Right lobe of liver (tissue), 4 donors: ENCODE measurements at regions not wholly inside any gene's neighbourhood (a gene's known extent, or its start where the extent isn't known, plus 50 kb on each side); places are given as distances from the start of the nearest gene placed in this dataset.
"Not testable (repeated sequence)": the region's sequence is repeated elsewhere in the genome, so short reads cannot be mapped to it uniquely, and the experiment has no call there.

Experiments
- CTCF ChIP-seq, 4 donors: fragments of 200-600 bp in 3 of 4; fragments of 450-650 bp in 1 of 4; IDR thresholded peaks; one replicate each; pipeline versions ENCODE4 v1.5.1 to v1.8.0; 2016 to 2022; ENCODE audit warnings: antibody characterized with exemption in 4 of 4, mild to moderate bottlenecking in 2 of 4
- POLR2A ChIP-seq: fragments of 450-650 bp; IDR thresholded peaks from one replicate; pipeline ENCODE4 v1.6.1; 2017; ENCODE audit warnings: antibody characterized with exemption, mild to moderate bottlenecking
- donor health status: DM: no; HTN: no; CAD: no.
- donor health status: DM: no; HTN: no; CAD: no.
- donor health status: DM: no; HTN: yes; CAD: no.

DNA sequence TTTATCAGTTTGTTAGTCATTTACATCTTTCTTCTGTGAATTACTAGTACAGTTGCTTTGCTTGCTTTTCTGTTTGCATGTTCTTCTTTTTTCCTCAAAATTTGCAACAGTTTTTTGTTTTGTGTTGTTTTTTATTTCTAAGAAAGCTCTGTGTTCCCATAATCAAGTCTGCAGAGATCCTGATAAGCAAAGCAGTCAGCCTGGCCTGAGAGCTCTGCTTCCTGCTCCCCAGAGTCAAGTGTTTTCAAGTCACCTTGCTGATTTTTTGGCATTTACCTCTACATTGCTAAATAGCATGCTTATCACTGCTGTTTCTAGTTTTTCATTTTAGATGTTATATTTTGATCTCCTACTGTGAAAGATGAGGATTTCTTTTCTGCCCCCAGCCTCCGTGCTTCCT, 113.2 kb downstream of the CDRT15L2 start:
- not testable (repeated sequence) for TF ChIP-seq POLR2A; CTCF (IDR thresholded peaks at IDR 0.05)
